PC-9 (cell line): ENCODE measurements at regions not wholly inside any gene's neighbourhood (a gene's known extent, or its start where the extent isn't known, plus 50 kb on each side); places are given as distances from the start of the nearest gene placed in this dataset.

ENCODE experiments used
- BruUV-seq: library from RNA; stranded (reverse); fragments of 400-500 nt; replicated peaks from 2 replicates; lab custom pipeline; 2021; lab: Mats Ljungman, UMichigan
- CTCF ChIA-PET: fragments of 300-600 bp; sonication (Branson Sonifier 250); formaldehyde crosslinking; loops from one replicate; lab custom pipeline; 2022; ENCODE audit warnings: antibody characterized with exemption; lab: Charles Lee
- POLR2A ChIA-PET: fragments of 300-600 bp; sonication (Branson Sonifier 250); formaldehyde crosslinking; loops from one replicate; lab custom pipeline; 2022; ENCODE audit warnings: antibody characterized with exemption; ENCODE audit not compliant: unreplicated experiment; lab: Charles Lee
- DNase-seq, 2 experiments: peaks; one replicate each; pipeline versions ENCODE4 v3.0.0 to v3.0.0-alpha.2; 2015 to 2022; ENCODE audit warnings: mixed read lengths in 1 of 2
- H2AFZ ChIP-seq: fragments of 200-600 bp; sonication (generic); 2 replicates; pipeline ENCODE4 v1.8.1; 2017; ENCODE audit warnings: antibody characterized with exemption
- H3F3A ChIP-seq: fragments of 200-600 bp; sonication (generic); 2 replicates; pipeline ENCODE4 v1.8.1; 2017; ENCODE audit warnings: antibody characterized with exemption, mild to moderate bottlenecking, low read depth; ENCODE audit not compliant: insufficient read depth
- H3K27ac ChIP-seq: fragments of 200-600 bp; sonication (generic); 2 replicates; pipeline ENCODE4 v1.6.1; 2016; ENCODE audit warnings: mixed run types
- H3K27me3 ChIP-seq: fragments of 200-600 bp; sonication (generic); 2 replicates; pipeline ENCODE4 v1.6.1; 2016; ENCODE audit warnings: low read depth, mixed run types; ENCODE audit not compliant: insufficient read depth
- H3K36me3 ChIP-seq: fragments of 200-600 bp; sonication (generic); 2 replicates; pipeline ENCODE4 v1.6.1; 2016; ENCODE audit warnings: low read depth, mixed run types
- H3K4me1 ChIP-seq: fragments of 200-600 bp; sonication (generic); replicated peaks from 2 replicates; pipeline ENCODE4 v1.6.1; 2016; ENCODE audit warnings: mixed run types; ENCODE audit not compliant: insufficient read depth
- H3K4me2 ChIP-seq: fragments of 200-600 bp; sonication (generic); 2 replicates; pipeline ENCODE4 v1.6.1; 2017; ENCODE audit warnings: mixed run types
- H3K4me3 ChIP-seq: fragments of 200-600 bp; sonication (generic); 2 replicates; pipeline ENCODE4 v1.6.1; 2016; ENCODE audit warnings: mixed run types
- H3K79me2 ChIP-seq: fragments of 200-600 bp; sonication (generic); 2 replicates; pipeline ENCODE4 v1.6.1; 2017; ENCODE audit warnings: low read depth, mixed run types
- H3K9me2 ChIP-seq: fragments of 200-600 bp; sonication (generic); 2 replicates; pipeline ENCODE4 v1.8.1; 2017; ENCODE audit warnings: mild to moderate bottlenecking; ENCODE audit not compliant: insufficient read depth
- H3K9me3 ChIP-seq: fragments of 200-600 bp; sonication (generic); 2 replicates; pipeline ENCODE4 v1.8.1; 2016; ENCODE audit warnings: low read depth; ENCODE audit not compliant: insufficient read depth
- H4K20me1 ChIP-seq: fragments of 200-600 bp; sonication (generic); 2 replicates; pipeline ENCODE4 v1.8.1; 2017; ENCODE audit not compliant: insufficient read depth
- CTCF ChIP-seq: fragments of 200-600 bp; sonication (generic); conservative IDR thresholded peaks from 2 replicates; pipeline ENCODE4 v1.6.1; 2017; ENCODE audit warnings: mixed run types, antibody characterized with exemption, mild to moderate bottlenecking, moderate library complexity
- EZH2 ChIP-seq: fragments of 200-600 bp; sonication (generic); IDR thresholded peaks from 2 replicates; pipeline ENCODE4 v1.8.0; 2017; ENCODE audit warnings: antibody characterized with exemption, low read depth
- intact Hi-C: fragments of 100-400 bp; cut with micrococcal nuclease; formaldehyde crosslinking; loops from one replicate; pipeline ENCODE4 v1.10.0; 2022; ENCODE audit not compliant: unreplicated experiment

- DNase-seq: no peak
- Histone ChIP-seq H2AFZ (no peak overlapping the region), H3K9me2 (no peaks in the 10 kb centered on the region), H3K79me2 (no peaks in the 10 kb centered on the region), H3K4me2 (no peak overlapping the region), H3K27me3 (no peaks in the 10 kb centered on the region), H3K9me3 (0 out of 2 replicates have a peak, but pooled peaks cover 5% of the 10 kb centered on the region), H3K4me1 (no peaks in the 10 kb centered on the region), H4K20me1 (no peaks in the 10 kb centered on the region), H3F3A (no peaks in the 10 kb centered on the region), H3K27ac (no peak overlapping the region), H3K36me3 (no peaks in the 10 kb centered on the region), H3K4me3 (no peak overlapping the region)
- POLR2A ChIA-PET: no interaction called here
- BruUV-seq: no TSS peak
- CTCF ChIA-PET: no interaction called here
- intact Hi-C loops: no loop called here
- TF ChIP-seq EZH2 (no peak), CTCF (no peak)
These were observed 63.5 kb upstream of the DMRT1 start for GRCh38 chr9:777978-778377.

- Histone ChIP-seq H3K9me3 (no peaks in the 10 kb centered on the region), H3F3A (no peaks in the 10 kb centered on the region), H3K27me3 (no peaks in the 10 kb centered on the region), H3K27ac (no peak overlapping the region), H3K79me2 (no peaks in the 10 kb centered on the region), H2AFZ (no peak overlapping the region), H3K4me3 (no peak overlapping the region), H3K36me3 (no peaks in the 10 kb centered on the region), H3K9me2 (no peaks in the 10 kb centered on the region), H3K4me1 (no peaks in the 10 kb centered on the region), H3K4me2 (no peak overlapping the region), H4K20me1 (no peaks in the 10 kb centered on the region)
- POLR2A ChIA-PET: no interaction called here
- CTCF ChIA-PET: no interaction called here
- intact Hi-C loops: no loop called here
- TF ChIP-seq CTCF (no peak), EZH2 (no peak)
- no TSS peak for BruUV-seq
- no peak for DNase-seq
These were observed 57.3 kb upstream of the DMRT1 start for GRCh38 chr9:784202-784601.

GRCh38 chr9:784916-785315, 56.6 kb upstream of the DMRT1 start:
- intact Hi-C loops: no loop called here
- Histone ChIP-seq H3K9me2 (no peaks in the 10 kb centered on the region), H3K4me3 (no peak overlapping the region), H3K27me3 (no peaks in the 10 kb centered on the region), H3F3A (no peaks in the 10 kb centered on the region), H3K79me2 (no peaks in the 10 kb centered on the region), H3K9me3 (no peaks in the 10 kb centered on the region), H3K4me2 (no peak overlapping the region), H3K4me1 (no peaks in the 10 kb centered on the region), H3K36me3 (no peaks in the 10 kb centered on the region), H3K27ac (no peak overlapping the region), H2AFZ (no peak overlapping the region), H4K20me1 (no peaks in the 10 kb centered on the region)
- CTCF ChIA-PET: no interaction called here
- TF ChIP-seq CTCF: no peak
- no peak for TF ChIP-seq EZH2
- POLR2A ChIA-PET: no interaction called here
- DNase-seq: no peak
- BruUV-seq: no TSS peak
